Thyroid gland (tissue), 4 donors: ENCODE measurements at regions not wholly inside any gene's neighbourhood (a gene's known extent, or its start where the extent isn't known, plus 50 kb on each side); places are given as distances from the start of the nearest gene placed in this dataset.

Experiments used
- DNase-seq, 2 donors: peaks; one replicate each; pipeline ENCODE4 v3.0.0-alpha.2; 2019
- H3K27ac ChIP-seq, 3 donors: fragments of 200-600 bp; sonication (generic); 1 replicate in 2 of 3; 2 replicates in 1 of 3; pipeline ENCODE4 v1.5.1; 2016 to 2019; ENCODE audit warnings: mild to moderate bottlenecking in 1 of 3, moderate library complexity in 1 of 3
- H3K27me3 ChIP-seq: fragments of 200-600 bp; sonication (generic); one replicate; pipeline ENCODE4 v1.5.1; 2019
- H3K36me3 ChIP-seq, 2 donors: fragments of 200-600 bp; sonication (generic); one replicate each; pipeline ENCODE4 v1.5.1; 2016 to 2019
- H3K4me1 ChIP-seq, 2 donors: fragments of 200-600 bp; sonication (generic); one replicate each; pipeline ENCODE4 v1.5.1; 2017 to 2019
- H3K4me3 ChIP-seq, 3 donors: fragments of 200-600 bp; sonication (generic); replicated peaks in 1 of 3; 1 replicate in 2 of 3; 2 replicates in 1 of 3; pipeline ENCODE4 v1.5.1; 2016; ENCODE audit warnings: mild to moderate bottlenecking in 1 of 3
- H3K9me3 ChIP-seq: fragments of 200-600 bp; sonication (generic); one replicate; pipeline ENCODE4 v1.5.1; 2017
- POLR2A ChIP-seq, 2 donors: fragments of 450-650 bp; IDR thresholded peaks; one replicate each; pipeline ENCODE4 v1.6.1; 2017; ENCODE audit warnings: antibody characterized with exemption in 2 of 2, mild to moderate bottlenecking in 2 of 2, moderate library complexity in 1 of 2
- WGBS, 2 donors: methylation state at CpG; one replicate each; pipeline ENCODE4 v1.1.5; 2017; 5-methylcytosine and 5-hydroxymethylcytosine counted together
- intact Hi-C: fragments of 100-400 bp; cut with DNase I; formaldehyde crosslinking; loops from one replicate; pipeline ENCODE4 v1.15.1; 2023
- TF ChIP-seq, protein P1 (sequence below), 6 experiments: fragments of 200-600 bp in 3 of 6; fragments of 450-650 bp in 3 of 6; sonication (generic) in 3 of 6; IDR thresholded peaks; one replicate each; pipeline ENCODE4 v1.5.1; 2016 to 2019; ENCODE audit warnings: antibody characterized with exemption in 6 of 6, mild to moderate bottlenecking in 2 of 6, inconsistent platforms in 1 of 6, moderate library complexity in 1 of 6

GRCh38 chr4:82044141-82044993 is 329.4 kb downstream of the HNRNPD start:
- intact Hi-C loops: no loop called here
- Histone ChIP-seq H3K27ac (peak overlapping the region in 1 of 3 donors; percentile 10), H3K36me3 (no peaks in the 10 kb centered on the region), H3K4me3 (peak overlapping the region; percentile 14 to 48 (median 32)), H3K27me3 (no peaks in the 10 kb centered on the region), H3K4me1 (peaks cover 4 to 13% of the 10 kb centered on the region in 2 donors), H3K9me3 (no peaks in the 10 kb centered on the region)
- peak in 1 of 2 donors; percentile 12 for TF ChIP-seq POLR2A (IDR thresholded peaks at IDR 0.05)
- TF ChIP-seq, protein P1, sequence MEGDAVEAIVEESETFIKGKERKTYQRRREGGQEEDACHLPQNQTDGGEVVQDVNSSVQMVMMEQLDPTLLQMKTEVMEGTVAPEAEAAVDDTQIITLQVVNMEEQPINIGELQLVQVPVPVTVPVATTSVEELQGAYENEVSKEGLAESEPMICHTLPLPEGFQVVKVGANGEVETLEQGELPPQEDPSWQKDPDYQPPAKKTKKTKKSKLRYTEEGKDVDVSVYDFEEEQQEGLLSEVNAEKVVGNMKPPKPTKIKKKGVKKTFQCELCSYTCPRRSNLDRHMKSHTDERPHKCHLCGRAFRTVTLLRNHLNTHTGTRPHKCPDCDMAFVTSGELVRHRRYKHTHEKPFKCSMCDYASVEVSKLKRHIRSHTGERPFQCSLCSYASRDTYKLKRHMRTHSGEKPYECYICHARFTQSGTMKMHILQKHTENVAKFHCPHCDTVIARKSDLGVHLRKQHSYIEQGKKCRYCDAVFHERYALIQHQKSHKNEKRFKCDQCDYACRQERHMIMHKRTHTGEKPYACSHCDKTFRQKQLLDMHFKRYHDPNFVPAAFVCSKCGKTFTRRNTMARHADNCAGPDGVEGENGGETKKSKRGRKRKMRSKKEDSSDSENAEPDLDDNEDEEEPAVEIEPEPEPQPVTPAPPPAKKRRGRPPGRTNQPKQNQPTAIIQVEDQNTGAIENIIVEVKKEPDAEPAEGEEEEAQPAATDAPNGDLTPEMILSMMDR (IDR thresholded peaks at IDR 0.05): no peak
- peak; percentile 77 to 81 for DNase-seq
- 1 to 2% methylated on average over 7 to 23 of the region's 75 CpGs for WGBS, 2 donors

DNA sequence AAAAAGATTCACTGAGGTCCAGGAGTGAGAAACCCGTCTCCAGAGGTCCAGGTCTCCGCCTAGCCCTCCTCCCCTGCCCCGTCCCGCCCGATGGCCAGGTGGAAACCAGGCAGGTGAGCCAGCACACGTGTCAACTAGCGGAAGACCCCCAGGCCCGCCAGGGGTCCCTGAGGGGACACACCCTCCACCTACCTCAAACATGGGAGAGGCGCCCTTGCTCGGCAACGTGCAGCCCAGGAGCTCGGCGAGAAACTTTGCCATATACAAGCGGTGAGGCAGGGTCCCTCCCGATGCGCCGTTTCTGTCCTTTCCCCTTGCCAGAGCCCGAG is 330.0 kb downstream of the HNRNPD start:
- Histone ChIP-seq H3K9me3 (no peaks in the 10 kb centered on the region), H3K4me3 (peak overlapping the region in 2 of 3 donors; percentile 17 to 48), H3K4me1 (peaks cover 4 to 13% of the 10 kb centered on the region in 2 donors), H3K36me3 (no peaks in the 10 kb centered on the region), H3K27me3 (no peaks in the 10 kb centered on the region), H3K27ac (no peak overlapping the region)
- TF ChIP-seq POLR2A (IDR thresholded peaks at IDR 0.05): no peak
- TF ChIP-seq, protein P1 (IDR thresholded peaks at IDR 0.05): no peak
- intact Hi-C loops: no loop called here
- WGBS, 2 donors: 4 to 5% methylated on average over 11 to 18 of the region's 18 CpGs
- DNase-seq: peak in 1 of 2 donors; percentile 1

DNA sequence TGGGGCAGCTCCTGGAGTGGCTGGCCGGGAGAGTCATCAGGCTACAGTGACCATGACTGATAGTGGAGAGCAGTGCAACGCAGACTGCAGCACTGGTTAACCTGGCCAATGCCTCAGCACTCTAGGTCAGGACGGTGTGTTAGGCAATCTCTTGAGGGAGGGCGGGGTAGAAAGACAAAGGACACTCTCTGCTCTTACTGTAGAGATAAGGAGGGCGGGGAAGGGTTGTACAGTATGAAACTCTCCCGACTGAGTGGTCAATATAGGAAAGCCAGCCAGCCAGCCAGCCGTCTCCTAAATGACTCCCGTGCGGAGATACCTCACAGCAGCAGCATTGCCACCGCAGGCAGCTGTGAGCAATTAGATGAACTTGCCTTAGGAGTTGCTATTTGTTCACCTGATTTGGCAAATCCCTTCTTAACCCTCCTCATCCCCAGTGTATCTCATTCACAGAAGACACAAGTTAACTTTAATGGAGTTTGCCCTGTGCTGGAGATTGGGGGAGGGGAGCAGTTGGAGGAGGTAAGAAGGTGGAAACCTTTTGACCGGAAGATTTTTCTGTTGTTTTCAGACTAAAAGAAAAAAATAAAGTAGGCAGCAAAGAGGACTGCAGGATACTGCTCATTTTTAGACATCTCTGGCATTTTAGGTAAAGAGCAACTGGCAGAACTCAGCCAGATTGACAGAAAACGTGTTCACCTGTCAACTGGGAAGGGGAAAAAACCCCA is 330.5 kb downstream of the HNRNPD start:
- TF ChIP-seq POLR2A (IDR thresholded peaks at IDR 0.05): no peak
- TF ChIP-seq, protein P1 (IDR thresholded peaks at IDR 0.05): no peak
- Histone ChIP-seq H3K4me1 (peaks cover 4 to 13% of the 10 kb centered on the region in 2 donors), H3K9me3 (no peaks in the 10 kb centered on the region), H3K36me3 (no peaks in the 10 kb centered on the region), H3K27me3 (no peaks in the 10 kb centered on the region), H3K4me3 (peak overlapping the region in 1 of 3 donors; percentile 48), H3K27ac (no peak overlapping the region)
- peak; percentile 27 to 34 for DNase-seq
- intact Hi-C loops: no loop called here
- WGBS, 2 donors: 22 to 25% methylated on average over 12 of the region's 12 CpGs

GRCh38 chr4:82042042-82042441 is 331.7 kb downstream of the HNRNPD start:
- Histone ChIP-seq H3K36me3 (no peaks in the 10 kb centered on the region), H3K4me1 (peaks cover 4 to 13% of the 10 kb centered on the region in 2 donors), H3K27ac (no peak overlapping the region), H3K9me3 (no peaks in the 10 kb centered on the region), H3K27me3 (no peaks in the 10 kb centered on the region), H3K4me3 (no peak overlapping the region)
- DNase-seq: no peak
- intact Hi-C loops: no loop called here
- TF ChIP-seq, protein P1 (IDR thresholded peaks at IDR 0.05): no peak
- no peak for TF ChIP-seq POLR2A (IDR thresholded peaks at IDR 0.05)
- 69 to 76% methylated on average over 3 of the region's 3 CpGs for WGBS, 2 donors

DNA sequence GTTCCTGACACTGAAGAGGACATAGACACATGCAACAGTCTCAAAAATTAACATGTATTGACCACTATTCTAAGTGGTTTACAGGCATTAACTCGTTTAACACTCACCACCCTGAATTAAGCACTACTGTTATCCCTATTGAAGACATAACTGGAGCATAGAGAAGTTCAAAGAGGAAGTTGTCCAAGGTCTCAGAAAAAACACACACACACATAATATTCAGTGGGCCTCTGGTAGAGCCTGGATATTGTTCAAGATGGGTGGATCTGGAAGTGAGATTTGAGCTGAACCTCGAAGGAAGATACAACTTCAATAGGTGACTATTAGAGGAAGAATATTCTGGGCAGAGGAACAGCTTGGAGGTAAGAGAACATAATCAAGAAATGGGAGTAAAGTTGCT is 334.9 kb downstream of the HNRNPD start:
- Histone ChIP-seq H3K4me1 (peaks cover 4 to 8% of the 10 kb centered on the region in 2 donors), H3K27ac (no peak overlapping the region), H3K36me3 (no peaks in the 10 kb centered on the region), H3K9me3 (no peaks in the 10 kb centered on the region), H3K27me3 (no peaks in the 10 kb centered on the region), H3K4me3 (no peak overlapping the region)
- intact Hi-C loops: no loop called here
- TF ChIP-seq, protein P1 (IDR thresholded peaks at IDR 0.05): no peak
- TF ChIP-seq POLR2A (IDR thresholded peaks at IDR 0.05): no peak
- no peak for DNase-seq
- WGBS, 2 donors: 58 to 70% methylated on average over 2 of the region's 2 CpGs
